ENCODE measurements at regions not wholly inside any gene's neighbourhood (a gene's known extent, or its start where the extent isn't known, plus 50 kb on each side); places are given as distances from the start of the nearest gene placed in this dataset.

DNA sequence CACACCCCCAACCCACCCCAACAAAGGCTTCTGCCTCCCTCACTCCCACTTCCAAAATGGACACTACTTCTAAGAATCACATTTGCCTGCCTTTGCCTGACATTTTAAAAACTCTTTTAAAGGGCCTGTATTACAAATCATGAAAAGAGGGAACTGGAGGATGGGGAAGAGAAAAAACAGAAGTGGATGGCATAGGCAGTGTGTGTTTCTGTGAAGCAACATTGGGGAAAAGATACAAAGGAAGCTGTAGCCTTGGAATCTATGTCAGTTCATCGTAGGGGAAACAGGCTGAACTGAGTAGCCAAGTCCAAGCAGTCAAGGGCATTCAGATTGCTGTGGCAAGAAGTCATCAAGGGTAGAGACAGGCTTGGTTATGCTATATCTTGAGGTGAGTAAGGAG, 273.9 kb downstream of the BTG1 start:
- TF ChIP-seq ZFX (IDR thresholded peaks at IDR 0.05): no peak
- TF ChIP-seq, protein P1, sequence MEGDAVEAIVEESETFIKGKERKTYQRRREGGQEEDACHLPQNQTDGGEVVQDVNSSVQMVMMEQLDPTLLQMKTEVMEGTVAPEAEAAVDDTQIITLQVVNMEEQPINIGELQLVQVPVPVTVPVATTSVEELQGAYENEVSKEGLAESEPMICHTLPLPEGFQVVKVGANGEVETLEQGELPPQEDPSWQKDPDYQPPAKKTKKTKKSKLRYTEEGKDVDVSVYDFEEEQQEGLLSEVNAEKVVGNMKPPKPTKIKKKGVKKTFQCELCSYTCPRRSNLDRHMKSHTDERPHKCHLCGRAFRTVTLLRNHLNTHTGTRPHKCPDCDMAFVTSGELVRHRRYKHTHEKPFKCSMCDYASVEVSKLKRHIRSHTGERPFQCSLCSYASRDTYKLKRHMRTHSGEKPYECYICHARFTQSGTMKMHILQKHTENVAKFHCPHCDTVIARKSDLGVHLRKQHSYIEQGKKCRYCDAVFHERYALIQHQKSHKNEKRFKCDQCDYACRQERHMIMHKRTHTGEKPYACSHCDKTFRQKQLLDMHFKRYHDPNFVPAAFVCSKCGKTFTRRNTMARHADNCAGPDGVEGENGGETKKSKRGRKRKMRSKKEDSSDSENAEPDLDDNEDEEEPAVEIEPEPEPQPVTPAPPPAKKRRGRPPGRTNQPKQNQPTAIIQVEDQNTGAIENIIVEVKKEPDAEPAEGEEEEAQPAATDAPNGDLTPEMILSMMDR (conservative IDR thresholded peaks at IDR 0.05): no peak
- no peak overlapping the region for H3K27ac ChIP-seq

DNA sequence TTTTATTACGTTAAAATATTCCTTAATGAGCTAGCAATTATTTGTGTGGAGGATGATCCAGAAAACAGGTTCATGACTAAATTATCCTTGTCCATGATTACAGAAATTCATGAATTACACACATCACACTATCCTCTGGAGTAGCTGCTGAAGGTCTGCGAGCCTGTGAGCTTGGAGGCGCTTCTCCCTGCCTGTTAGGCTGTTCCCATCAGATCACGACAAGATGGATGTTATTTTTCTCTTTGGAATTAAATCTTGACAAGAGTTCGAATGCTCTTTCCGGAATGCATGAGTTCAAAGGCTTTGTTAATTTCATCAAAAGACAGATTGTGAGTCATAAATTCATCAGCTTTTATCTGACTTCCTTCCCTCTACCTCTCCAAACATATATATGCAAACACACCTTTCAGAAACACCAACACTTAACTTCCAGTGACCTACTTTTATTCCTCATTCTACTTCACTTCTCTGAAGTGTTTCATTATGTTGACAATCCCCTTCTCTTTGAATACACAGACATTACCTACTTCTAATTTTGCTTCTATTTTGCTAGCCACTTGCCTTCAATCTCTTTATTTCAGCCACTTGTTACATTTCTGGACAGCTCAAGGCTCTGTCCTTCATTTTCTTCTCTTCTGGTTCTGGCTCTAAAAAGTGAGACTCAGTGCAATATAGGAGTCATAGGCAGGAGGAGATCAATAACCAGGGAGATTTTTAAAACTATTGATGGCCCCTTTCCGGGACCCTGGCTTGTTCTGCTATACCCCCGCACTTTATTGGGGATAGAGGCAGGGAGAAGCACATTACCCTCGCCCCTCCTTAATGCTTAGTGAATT, 274.6 kb downstream of the BTG1 start:
- H3K27ac ChIP-seq: no peak overlapping the region
- TF ChIP-seq ZFX (IDR thresholded peaks at IDR 0.05): no peak
- TF ChIP-seq, protein P1 (conservative IDR thresholded peaks at IDR 0.05): no peak

DNA sequence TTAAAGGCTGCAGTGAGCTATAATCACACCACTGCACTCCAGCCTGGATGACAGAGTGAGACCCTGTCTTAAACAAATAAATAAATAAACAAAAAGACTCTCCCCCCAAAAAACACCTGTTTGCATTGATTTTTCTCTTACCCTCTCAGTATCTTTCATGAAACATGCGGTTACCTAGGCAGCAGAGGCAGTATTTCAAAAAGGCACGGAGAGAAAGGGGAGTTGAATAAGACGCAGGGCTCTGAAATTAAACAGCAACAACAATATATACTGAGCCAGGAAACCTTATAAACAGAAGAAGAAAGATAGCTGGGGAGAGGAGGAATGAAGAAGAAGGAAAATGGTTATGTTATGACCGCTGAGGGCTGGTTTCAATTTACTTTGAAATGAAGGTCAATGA, 277.6 kb downstream of the BTG1 start:
- H3K27ac ChIP-seq: no peak overlapping the region
- TF ChIP-seq, protein P1 (conservative IDR thresholded peaks at IDR 0.05): no peak
- TF ChIP-seq ZFX (IDR thresholded peaks at IDR 0.05): no peak

DNA sequence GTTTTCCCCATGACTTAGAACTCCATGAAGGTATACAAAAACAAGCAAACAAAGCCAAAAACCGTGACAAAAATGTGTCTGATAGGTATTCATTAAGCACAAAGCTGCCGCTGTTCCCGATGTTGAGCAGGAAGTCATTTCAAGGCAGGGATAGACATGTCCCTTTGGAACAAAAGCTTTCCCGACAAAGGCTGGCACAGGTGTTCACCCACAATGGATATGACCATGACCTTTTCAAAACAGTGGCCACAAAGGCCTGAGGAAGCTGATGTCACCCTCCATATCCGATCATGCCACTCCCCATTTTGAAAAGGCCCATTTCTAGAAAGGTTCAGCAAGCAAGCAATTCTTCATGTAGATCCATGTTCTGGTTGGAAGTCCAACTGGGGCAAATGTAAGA, 279.1 kb downstream of the BTG1 start:
- H3K27ac ChIP-seq: no peak overlapping the region
- TF ChIP-seq, protein P1 (conservative IDR thresholded peaks at IDR 0.05): no peak
- no peak for TF ChIP-seq ZFX (IDR thresholded peaks at IDR 0.05)

DNA sequence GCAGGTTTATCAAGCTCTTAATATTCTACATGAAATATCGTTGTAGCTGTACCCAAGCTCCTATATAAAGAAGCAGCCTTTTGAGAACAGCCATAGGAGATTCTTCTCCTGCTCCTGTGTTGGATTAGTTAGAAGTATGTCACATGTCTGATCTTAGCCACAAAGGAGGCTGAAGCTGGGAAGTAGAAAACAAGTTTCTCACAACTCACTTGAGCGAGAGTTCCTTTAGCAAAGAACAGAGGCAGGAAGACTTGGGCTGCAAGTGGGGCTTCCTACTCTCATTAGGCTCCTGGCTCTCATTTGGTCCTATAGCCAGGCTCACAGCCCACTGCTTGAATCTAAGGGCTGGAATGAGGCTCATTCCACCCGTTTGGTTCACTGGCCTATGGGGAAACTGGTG, 281.9 kb downstream of the BTG1 start:
- H3K27ac ChIP-seq: no peak overlapping the region
- TF ChIP-seq ZFX (IDR thresholded peaks at IDR 0.05): no peak
- TF ChIP-seq, protein P1 (conservative IDR thresholded peaks at IDR 0.05): no peak

DNA sequence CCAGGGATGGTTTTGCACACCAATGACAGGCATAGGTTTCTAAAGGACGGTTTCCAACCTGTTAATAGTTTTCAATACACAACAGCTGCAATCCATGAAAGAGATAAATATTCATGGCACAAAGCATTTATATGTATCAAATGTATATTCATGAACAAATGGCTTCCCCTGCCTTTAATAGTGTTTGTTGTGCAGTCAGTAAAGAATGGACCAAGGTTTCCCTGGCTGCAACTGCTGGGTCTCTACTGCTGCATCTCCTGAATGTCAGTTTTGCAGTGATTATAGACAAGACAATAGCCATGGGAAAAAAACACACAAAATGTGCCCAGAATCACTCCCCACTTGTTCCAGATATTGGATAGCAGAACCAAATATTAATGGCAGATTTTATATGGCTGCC, 284.1 kb downstream of the BTG1 start:
- TF ChIP-seq ZFX (IDR thresholded peaks at IDR 0.05): no peak
- TF ChIP-seq, protein P1 (conservative IDR thresholded peaks at IDR 0.05): no peak
- H3K27ac ChIP-seq: no peak overlapping the region

DNA sequence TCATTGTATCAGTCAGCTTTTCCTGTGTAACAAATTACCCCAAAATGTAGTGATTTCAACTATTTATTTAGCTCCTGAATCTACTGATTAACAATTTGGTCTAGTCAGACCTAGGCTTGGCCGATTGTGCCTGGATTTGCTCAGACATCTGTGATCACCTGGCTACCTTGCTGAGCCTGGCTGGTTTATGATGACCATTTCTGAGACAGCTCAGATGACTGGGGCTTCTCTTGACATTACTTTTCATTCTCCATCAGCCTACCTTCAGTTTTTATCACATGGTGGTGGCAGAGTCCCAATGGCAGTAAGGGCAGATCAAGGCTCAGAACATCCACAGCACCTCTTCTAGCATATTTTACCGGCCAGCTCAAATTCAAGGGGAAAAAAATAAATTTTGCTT, 286.3 kb downstream of the BTG1 start:
- no peak overlapping the region for H3K27ac ChIP-seq
- TF ChIP-seq, protein P1 (conservative IDR thresholded peaks at IDR 0.05): no peak
- no peak for TF ChIP-seq ZFX (IDR thresholded peaks at IDR 0.05)
